GM19455 (cell line): ENCODE measurements at regions not wholly inside any gene's neighbourhood (a gene's known extent, or its start where the extent isn't known, plus 50 kb on each side); places are given as distances from the start of the nearest gene placed in this dataset.
"Not testable (repeated sequence)": the region's sequence is repeated elsewhere in the genome, so short reads cannot be mapped to it uniquely, and the experiment has no call there.

Experiments
- ATAC-seq: cut with Tn5 transposase; IDR thresholded peaks from one replicate; pipeline ENCODE4 v1.9.1; 2021; ENCODE audit not compliant: unreplicated experiment

DNA sequence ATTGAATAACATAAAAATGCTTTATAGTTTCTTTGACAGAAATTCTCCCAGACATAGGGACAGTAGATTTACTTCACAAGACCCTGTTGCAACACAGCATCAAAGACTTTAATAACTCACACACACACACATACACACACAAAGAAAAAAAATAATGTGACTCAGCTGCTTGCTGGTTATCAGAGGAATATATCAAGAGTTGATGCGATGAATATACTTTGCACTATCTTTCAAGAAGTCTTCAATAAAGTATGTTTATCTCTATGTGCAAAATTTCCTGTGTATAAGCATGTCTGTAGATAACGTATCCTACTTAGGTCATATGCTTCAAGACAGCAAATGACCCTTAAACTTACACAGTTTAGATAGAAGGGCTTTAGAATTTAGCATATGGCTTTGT is 243.1 kb downstream of the ARL4A start:
- no peak for ATAC-seq

DNA sequence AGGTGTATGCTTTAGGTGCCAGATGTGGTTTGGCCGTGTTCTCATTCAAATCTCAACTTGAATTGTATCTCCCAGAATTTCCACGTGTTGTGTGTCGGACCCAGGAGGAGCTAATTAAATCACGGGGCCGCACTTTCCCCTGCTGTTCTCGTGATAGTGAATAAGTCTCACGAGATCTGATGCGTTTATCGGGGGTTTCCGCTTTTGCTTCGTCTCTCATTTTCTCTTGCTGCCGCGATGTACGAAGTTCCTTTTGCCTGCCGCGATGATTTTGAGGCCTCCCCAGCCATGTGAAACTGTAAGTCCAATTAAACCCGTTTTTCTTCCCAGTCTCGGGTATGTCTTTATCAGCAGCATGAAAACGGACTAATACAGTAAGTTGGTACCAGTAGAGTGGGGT is 244.0 kb downstream of the ARL4A start:
- ATAC-seq, result not testable (repeated sequence)

- ATAC-seq, result no peak
Observed at GRCh38 chr7:12939694-12940093, 252.3 kb downstream of the ARL4A start.

DNA sequence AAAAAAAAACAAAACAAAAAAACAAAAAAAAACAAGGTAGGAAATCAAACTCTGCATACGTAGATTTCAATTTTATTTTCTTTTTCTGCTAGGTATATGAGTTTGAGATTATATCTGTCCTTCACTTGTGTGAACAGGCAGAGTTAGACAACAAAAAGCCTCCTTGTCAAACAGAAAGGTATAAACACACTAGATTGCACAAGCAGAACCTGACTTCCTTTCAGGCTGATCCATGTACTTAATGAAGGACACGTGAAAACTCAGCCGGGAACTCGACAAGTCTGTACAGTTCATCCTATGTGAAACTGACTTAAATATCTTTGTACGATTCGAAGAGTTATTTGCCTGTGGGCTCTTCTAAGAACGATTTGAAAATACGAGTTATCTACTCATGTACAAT is 254.1 kb downstream of the ARL4A start:
- ATAC-seq, result no peak

- ATAC-seq, result no peak
Observed at GRCh38 chr7:12942609-12943008, 255.2 kb downstream of the ARL4A start.

GRCh38 chr7:12943781-12944180 is 256.3 kb downstream of the ARL4A start:
- no peak for ATAC-seq

DNA sequence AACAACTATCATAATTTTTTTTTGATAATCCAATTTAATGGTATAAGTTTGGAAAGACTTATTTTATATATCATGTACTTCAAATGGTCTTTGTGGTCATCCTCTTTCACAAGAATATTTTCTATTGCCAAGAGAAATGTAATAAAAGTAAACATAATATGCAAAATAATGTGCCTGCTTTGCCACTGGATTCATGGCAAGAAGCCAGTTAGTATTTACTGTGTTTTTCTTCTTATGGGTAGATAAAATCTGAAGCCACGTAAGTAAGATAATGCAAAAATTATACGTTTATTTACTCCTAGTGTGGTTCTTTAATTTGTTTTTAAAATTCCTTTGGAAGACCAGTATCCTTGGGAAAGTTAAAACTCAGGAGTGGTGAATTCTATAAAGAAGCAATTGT is 258.5 kb downstream of the ARL4A start:
- no peak for ATAC-seq

GRCh38 chr7:12947465-12947864 is 260.0 kb downstream of the ARL4A start:
- no peak for ATAC-seq

- ATAC-seq, result no peak
Observed at GRCh38 chr7:12949060-12949931, 261.9 kb downstream of the ARL4A start.

DNA sequence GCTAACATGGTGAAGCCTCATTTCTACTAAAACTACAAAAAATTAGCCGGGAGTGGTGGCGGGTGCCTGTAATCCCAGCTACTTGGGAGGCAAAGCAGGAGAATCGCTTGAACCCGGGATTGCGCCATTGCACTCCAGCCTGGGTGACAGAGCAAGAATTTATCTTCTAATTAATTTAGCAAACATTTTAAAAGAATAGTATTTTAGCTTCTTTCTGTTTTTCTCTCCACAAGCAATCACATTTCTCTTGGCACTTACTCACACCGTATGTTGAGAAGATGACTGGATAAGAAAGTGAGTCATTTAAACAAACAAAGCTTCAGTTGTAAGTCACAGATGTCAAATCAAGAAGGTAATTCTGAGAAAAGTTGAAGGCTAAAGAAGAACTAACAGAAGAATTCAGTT is 264.0 kb downstream of the ARL4A start:
- ATAC-seq, result no peak

DNA sequence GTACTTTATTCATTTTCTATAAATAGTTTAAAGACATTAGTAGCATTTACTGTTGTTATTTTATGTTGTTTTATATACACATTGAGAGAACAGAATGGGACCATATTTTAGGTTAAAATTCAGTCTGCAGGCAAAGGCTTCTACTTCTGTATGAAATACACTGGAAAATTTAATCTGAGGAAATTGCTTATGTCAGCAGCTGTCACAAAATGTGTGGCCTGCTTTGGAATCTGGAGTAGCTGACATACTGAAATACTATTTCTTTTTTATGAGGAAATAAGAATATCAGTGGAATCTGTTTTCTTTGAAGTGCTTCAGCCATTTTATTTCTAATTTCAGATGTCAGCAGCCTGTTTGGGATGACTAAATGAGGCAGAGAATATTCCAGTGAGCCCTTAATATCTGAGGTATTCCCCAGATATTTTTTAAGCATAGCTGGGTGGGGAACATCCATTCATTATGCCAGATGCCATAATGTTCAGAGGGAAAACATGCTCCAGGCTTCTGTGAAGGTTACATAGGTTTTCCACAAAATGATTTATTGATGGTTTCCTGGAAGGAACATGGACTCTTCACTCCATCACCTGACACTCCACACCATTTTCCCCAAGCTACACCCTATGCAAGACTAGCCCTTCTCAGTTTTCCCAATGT is 267.1 kb downstream of the ARL4A start:
- no peak for ATAC-seq

- no peak for ATAC-seq
Observed at GRCh38 chr7:12957487-12957886, 270.1 kb downstream of the ARL4A start.

- no peak for ATAC-seq
Observed at GRCh38 chr7:12961910-12962480, 274.6 kb downstream of the ARL4A start.

- ATAC-seq, result no peak
Observed at GRCh38 chr7:12963435-12963834, 276.0 kb downstream of the ARL4A start.

DNA sequence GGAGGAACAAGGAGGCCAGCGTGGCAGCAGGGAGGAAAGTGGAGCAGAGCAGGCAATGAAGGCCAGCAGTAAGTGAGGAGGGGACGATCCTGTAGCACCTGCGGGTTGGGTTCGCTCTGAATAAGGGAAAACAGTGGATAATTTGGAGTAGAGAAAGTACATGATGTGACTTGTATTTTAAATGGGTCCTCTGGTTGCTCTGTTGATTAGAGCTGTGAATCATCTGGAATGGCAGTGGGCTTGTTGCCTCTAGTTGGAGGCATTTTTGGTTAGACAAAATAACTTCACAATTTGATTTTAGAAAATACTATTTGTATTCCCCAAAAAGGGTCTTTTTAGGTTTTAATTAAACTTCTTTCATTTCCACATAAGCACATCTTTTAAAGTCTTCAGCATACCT is 277.4 kb downstream of the ARL4A start:
- no peak for ATAC-seq

GRCh38 chr7:12965767-12966166 is 278.3 kb downstream of the ARL4A start:
- ATAC-seq, result no peak

GRCh38 chr7:12967322-12967721 is 279.9 kb downstream of the ARL4A start:
- no peak for ATAC-seq

DNA sequence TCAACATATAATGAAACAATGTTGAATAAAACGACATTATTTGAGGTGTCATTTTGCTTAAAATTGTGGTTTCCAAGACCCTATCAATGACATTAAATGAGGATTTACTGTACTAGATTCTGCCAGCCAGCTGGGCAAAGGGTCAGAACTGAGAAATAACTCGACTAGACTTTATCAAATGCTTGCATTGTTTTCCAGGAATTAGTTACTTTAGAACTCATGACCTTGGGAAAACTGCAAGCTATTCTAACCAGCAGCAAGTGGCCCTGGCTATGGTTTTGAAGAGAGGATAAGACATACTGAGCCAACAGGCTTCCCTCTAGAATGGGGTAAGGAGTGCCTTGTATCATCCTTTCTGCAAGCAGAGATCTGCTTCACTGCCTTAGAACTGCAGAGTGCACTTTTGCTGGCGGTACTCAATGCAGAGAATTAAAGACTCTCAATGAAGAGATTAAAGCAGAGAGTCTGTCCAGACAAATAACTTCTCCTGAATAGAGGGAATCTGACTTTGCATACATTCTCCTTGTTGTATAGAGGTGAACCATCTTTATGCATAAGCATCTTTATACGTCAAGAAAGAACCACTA is 281.5 kb downstream of the ARL4A start:
- no peak for ATAC-seq

DNA sequence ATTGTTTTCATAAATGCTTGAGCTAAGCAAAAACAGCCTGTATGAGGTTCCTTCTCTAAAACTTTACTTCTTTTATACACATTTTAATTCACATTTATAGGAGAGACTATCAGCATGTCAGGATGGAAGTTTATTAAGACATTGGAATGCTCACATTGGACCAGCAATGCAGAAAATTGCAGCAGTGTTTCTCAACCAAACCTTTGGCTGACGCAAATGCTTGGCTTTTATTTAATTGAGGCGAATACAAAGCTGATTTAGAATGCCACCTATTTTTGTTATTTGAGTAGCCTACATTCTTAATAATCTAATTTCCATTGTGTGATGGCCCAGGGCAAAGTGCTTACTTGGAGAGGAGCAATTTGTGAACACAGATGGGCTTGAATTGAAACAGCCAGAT is 283.2 kb downstream of the ARL4A start:
- no peak for ATAC-seq

DNA sequence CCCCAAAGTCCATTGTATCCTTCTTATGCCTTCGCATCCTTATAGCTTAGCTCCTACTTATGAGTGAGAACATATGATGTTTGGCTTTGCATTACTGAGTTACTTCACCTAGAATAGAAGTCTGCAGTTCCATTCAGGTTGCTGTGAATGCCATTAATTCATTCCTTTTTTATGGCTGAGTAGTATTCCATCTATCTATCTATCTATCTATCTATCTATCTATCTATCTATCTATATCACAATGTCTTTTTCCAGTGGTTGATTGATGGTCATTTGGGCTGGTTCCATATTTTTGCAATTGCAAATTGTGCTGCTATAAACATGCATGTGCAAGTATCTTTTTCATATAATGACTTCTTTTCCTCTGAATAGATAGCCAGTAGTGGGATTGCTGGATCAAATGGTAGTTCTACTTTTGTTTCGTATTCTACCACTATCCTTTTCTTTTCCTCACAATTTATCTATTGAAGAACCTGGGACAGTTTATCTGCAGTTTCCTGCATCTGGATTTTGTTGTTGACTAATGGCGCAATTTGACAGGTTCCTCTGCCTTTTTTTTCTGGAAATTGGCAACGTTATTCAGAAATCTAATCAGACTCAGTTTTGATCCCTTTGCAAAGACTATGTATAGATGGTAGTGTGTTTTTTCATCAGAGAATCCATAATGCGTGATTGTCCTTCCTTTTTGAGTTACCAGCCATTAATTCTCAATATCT is 287.2 kb downstream of the ARL4A start:
- ATAC-seq, result no peak

DNA sequence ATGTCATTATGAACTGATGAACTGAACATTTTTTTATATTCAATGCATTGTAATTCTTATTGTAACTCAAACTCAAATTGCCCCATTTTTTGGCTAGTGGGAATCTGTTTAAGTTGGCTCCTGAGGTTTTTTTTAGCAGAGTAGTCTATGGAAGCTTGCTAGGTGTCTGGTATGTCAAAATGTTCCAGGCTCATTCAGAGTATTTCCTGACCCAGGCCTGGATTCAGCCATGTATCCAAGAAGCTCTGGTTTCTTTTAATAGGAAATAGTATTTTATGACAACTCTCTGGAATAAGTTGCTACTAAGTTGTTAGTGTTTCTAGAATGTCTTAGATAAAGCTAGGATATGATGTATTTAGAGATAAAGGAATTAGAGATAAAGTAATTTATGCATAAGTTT is 288.0 kb downstream of the ARL4A start:
- no peak for ATAC-seq
